ENCODE measurements at regions not wholly inside any gene's neighbourhood (a gene's known extent, or its start where the extent isn't known, plus 50 kb on each side); places are given as distances from the start of the nearest gene placed in this dataset.
A peak's percentile ranks its signal among the peaks of the same experiment; 100 is the strongest.

GRCh38 chr1:162921311-162921710 is 60.3 kb upstream of the CCDC190 start:
- DNase-seq (ENCODE audit: low spot score) = no peak

GRCh38 chr1:162919034-162919433 is 58.1 kb upstream of the CCDC190 start:
- DNase-seq (ENCODE audit: low spot score) = no peak

- DNase-seq (ENCODE audit: low spot score) = no peak
Observed at GRCh38 chr1:162918151-162918754, 57.3 kb upstream of the CCDC190 start.

GRCh38 chr1:162916821-162917613 is 56.0 kb upstream of the CCDC190 start:
- no peak for DNase-seq (ENCODE audit: low spot score)

GRCh38 chr1:162916407-162916806 is 55.4 kb upstream of the CCDC190 start:
- DNase-seq (ENCODE audit: low spot score) = no peak

- DNase-seq (ENCODE audit: low spot score) = no peak
Observed at GRCh38 chr1:162914601-162915000, 53.6 kb upstream of the CCDC190 start.

- DNase-seq (ENCODE audit: low spot score) = peak; percentile 57
Observed at GRCh38 chr1:162913345-162913744, 52.4 kb upstream of the CCDC190 start.

GRCh38 chr1:162912061-162912667 is 51.2 kb upstream of the CCDC190 start:
- no peak for DNase-seq (ENCODE audit: low spot score)
